GM19324 (cell line): ENCODE measurements at regions not wholly inside any gene's neighbourhood (a gene's known extent, or its start where the extent isn't known, plus 50 kb on each side); places are given as distances from the start of the nearest gene placed in this dataset.
A peak's percentile ranks its signal among the peaks of the same experiment; 100 is the strongest.

Experiments used
- ATAC-seq: cut with Tn5 transposase; IDR thresholded peaks from one replicate; pipeline ENCODE4 v1.9.1; 2021; ENCODE audit warnings: mild to moderate bottlenecking, moderate library complexity; ENCODE audit not compliant: unreplicated experiment, low FRiP score

- ATAC-seq = peak; percentile 52
Observed at GRCh38 chr12:4857472-4858291, 52.0 kb upstream of the KCNA1 start.

DNA sequence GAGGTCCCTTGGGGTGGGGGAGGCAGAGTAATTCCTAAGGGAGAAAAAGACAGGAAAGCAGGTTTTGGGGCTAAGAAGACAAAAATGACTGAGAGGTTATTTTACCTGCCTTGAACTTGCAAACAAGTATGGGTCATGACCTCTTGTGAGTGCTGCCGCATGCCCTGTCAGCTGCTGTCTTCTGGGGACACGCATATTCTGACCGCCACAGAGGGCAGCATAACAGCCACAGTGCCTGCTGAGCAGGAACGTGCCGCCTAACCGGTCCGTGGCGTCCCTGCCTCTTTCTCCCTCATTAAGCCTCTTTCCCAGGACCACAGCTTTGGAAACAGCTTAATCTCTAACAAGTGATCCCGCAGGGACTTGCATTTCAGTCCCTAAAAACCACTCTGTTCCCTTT, 51.3 kb upstream of the KCNA1 start:
- no peak for ATAC-seq

- ATAC-seq = no peak
Observed at GRCh38 chr12:4859478-4860210, 50.1 kb upstream of the KCNA1 start.
